Fibroblast of peridontal ligament (primary cell): ENCODE measurements at regions not wholly inside any gene's neighbourhood (a gene's known extent, or its start where the extent isn't known, plus 50 kb on each side); places are given as distances from the start of the nearest gene placed in this dataset.

Experiments used
- DNase-seq: peaks from one replicate; pipeline ENCODE4 v3.0.0-alpha.2; 2010; ENCODE audit errors: extremely low read depth

DNA sequence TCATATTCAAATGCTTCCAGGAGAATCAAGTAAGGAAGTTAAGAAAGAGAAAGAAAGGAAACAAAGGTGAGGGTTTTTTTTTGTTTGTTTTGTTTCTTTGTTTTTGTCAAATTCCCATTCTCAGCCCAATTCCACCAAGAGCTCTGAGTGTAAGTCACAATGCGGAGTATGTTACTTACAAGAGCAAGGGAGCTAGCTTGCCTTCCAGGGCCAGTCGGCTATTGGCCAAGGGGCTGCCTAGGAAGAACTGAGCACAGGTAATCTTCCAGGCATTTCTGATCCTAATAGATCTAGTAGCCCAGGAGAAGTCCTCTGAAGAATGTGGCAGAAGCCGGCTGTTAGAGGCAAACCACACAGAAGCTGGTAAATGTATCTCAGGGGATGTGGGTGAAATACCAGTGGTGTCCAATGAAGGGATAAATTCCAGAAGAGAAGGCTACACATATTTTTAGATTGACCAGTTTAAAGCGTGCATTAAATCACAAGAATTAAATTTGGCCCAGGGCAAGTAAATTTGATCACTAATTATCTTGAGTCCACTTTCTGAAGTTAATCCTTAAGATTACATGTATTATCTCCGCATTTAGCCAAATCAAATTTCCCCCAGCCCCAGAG is 239.6 kb upstream of the ADAMTS5 start:
- peak; percentile 65 for DNase-seq

DNA sequence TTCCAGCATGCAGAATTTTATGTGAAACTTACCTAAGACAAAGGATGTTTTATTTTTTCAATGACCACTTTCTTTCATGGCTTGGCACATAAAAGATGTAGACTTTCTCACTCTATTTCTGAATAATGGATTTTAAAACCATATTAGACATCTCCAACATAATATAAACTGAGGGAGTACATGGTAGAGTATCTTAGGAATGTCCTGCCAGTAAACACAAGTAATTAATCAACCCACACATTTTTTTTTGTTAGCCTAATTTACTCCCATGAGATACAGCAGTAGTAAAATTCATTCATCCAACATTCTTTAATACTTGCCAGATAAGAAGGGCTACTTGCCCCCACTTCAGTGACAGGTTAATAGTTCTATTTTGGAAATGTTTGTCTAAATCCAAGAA is 235.4 kb upstream of the ADAMTS5 start:
- DNase-seq = no peak

DNA sequence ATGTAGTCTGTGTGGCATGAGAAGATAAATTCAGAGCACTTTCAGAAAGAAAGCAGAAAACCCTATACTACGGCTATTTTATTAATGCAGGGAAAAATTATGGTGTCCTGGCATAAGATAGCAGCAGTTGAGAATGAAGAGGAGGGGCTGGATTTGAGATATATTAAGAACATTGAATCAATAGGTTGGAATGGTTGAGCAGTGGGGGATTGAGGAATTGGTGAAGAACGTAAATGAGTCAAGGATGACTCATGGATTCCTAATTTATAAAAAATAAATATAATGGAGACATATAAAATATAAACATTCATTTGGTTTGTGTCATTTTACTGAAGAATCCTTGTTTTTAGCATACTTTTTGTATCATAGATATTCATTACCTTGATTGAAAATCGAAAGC is 234.3 kb upstream of the ADAMTS5 start:
- peak; percentile 54 for DNase-seq

DNA sequence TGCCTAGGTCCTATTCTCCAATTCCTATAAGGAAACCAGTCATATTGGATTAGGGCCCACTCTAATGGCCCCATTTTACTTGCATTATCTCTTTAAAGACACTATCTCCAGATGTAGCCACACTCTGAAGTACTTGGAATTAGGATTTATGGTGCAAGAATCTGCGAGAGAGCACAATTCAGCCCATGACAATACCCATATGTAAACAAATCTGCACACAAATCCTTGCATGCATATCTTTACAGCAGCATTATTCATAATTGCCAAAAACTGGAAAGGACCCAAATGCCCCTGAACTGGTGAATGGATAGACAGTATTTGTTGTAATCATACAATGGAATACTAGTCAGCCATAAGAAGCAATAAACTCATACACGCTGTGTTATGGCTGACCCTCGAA is 229.8 kb upstream of the ADAMTS5 start:
- DNase-seq = peak; percentile 40

DNA sequence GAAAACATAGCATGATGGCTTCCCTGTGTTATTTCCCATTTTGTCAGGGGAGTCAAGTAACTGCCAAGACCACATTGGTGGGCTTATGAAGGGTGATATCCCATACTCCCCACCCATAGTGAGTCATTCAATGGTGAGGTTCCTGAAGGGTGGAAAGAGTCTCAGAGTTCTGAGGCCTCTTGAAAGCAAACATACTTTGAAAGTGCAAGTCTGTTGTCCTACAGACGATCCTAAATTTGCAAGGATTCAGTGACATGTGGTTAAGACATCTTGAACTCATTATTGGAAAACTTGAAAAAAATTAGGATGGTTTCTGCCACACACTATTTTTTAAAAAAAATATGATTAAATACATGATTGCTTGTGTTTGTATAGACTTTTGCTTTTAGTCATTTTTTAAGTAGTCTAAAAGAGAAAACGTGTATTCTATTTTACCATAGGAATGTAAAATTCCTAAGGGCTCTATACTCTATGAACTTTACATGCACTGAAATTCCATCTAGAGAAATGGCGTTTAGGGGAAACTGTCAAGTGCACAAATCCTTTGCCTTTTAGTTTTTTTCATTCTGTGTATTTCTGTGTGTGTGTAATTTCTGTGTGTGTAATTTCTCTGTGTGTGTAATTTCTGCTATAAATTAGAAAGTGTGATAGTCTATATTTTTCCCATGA is 225.5 kb upstream of the ADAMTS5 start:
- peak; percentile 88 for DNase-seq

DNA sequence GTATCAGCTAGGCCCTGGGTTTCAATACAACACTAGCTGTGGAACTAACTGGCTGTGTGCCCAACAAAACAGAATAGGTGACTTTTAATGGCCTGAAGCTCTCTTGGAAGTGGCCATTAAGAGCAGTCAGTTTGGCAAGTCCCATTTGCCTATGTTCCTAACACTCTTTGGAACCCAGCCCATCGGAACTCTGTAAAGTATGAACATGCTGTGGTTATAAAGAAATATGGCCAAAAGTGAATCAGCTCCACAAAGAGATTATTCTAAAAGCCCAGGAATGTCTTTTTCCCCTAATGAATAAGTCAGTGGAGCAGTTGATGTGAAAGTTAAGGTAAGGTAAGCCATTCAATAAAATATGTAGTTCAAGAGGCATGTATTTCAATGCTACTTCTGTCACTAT is 223.7 kb upstream of the ADAMTS5 start:
- DNase-seq = peak; percentile 33

DNA sequence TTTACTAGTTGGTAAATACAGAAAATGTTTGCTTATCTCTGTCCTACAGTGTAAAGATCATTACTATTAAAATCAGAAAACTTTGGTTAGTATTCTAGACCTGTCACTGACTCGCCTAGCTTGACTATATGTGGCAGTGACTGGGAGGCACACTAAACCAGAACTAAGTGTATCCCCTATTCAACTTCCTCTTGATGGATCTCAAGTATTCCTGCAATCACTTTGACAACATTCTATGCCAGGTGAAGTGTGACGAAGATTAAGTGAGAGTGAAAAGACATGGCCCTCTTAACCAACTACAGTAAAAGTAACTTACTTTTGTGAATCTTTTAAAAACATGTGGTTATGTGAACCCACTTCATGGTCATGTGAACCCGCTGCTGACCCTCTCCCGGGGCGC is 223.0 kb upstream of the ADAMTS5 start:
- DNase-seq = no peak

DNA sequence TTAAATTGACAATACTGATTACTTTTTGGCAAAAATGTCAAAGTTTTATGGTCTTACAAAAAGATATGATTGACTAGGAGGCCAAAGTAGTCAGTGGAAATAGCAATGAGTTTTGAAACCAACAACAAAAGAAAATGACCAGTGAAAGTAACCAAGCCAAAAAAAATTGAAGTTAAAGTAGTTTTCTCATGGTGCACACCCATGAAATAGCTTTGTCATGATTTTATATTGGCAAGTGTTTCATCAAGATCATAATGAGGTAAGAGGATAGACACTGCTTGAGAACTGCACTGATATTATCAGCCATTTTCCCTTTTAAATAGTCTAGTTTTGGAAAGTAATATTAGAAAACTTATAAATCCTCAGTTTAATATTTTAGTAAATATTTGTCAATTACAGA is 206.2 kb upstream of the ADAMTS5 start:
- peak; percentile 70 for DNase-seq

DNA sequence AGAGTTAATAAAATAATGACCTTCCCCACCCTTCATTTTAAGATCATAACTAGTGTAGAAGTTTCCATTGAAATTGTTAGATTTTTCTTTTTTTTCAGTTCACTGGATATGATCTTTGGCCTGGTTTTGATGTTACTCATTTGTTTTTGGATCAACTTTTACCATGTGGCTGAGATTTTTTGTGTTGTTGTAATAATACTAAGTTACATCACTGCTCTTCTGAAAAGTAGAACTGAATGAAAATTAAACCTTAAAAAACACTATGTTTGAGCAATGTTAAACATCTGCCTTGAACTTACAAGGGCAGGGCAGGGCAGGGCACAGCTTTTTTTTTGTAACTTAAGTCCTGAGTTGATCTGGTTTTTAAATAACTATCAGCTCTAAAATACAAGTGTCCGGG is 204.8 kb upstream of the ADAMTS5 start:
- DNase-seq = peak; percentile 94

DNA sequence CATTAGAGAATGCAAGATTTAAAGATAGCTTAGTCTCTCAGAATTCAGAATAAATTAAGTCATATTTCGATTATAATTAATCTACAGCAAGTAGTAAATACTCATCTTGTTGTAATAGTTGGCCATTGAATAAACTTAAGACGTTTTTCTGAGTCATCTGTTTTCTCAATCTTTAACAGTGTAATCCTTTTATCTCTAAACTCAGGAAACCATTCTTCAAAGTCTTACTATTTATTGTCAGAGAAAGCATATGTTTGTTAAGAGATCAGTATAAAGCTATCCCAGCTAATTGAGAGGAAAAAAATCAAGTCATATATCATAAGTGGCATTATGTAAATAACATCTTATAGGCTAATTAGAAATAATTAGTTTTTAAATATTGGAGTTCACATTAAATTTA is 201.2 kb upstream of the ADAMTS5 start:
- DNase-seq = no peak

DNA sequence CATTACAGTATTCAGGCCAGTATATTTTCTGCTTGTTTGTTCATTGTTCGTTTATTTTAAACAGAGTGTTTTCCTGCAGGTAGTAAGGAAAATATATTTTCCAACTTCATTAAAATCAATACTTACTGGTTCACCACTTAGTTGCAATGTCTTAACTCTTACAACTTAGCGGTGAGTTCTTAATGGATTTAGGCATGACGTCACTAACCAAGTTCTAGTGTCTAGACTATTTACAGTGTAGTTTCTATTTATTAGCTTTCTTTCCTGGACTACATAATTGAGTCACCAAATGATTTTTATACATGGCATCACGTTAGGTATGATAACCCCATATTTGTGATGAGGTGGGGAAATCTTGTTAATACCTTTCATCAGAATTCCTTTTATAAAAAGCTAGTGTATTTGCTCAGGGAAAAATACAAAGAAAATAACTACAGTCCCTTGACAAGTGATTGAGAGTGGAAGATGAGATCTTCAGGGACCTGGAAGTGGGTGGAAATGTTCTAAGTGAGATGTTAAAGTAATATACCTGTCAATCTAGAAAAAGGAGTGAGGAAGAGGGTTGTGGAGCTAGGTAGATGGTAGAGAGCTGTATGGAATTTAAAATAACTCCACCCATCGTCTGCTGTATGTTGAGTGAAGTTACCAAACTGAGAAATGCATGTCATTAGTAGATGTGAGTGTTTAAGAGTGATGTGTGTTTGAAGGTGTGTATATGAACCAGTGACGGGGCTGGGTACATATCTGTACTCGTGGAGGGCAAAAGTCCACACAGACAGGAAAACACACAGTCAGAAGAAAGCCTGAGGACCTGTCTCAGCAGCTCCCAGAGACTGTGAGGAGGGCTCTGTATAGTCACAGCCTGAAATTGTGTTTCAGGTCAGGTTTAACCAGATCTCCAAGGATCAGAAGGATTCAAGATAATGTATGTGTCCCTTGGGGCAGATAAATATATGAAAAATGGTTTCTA is 197.6 kb upstream of the ADAMTS5 start:
- no peak for DNase-seq

DNA sequence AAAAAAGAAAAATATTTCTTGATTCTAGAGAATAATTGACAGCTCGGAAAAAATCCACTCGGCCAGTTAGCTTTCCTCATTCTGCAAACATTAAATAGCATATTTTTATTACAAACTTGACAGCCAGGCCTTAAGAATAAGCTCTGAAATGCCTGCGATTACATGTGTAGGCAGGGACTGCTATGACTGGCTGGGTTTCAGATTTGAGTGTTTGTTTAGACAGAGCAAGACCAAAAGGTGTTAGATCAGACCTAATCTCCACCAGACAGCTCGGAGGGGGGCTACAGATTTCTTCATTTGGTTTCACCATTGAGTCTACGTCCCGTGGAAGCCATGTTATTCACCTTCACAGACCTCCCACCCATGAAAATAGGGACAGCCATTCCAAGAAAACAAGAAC is 192.1 kb upstream of the ADAMTS5 start:
- no peak for DNase-seq

DNA sequence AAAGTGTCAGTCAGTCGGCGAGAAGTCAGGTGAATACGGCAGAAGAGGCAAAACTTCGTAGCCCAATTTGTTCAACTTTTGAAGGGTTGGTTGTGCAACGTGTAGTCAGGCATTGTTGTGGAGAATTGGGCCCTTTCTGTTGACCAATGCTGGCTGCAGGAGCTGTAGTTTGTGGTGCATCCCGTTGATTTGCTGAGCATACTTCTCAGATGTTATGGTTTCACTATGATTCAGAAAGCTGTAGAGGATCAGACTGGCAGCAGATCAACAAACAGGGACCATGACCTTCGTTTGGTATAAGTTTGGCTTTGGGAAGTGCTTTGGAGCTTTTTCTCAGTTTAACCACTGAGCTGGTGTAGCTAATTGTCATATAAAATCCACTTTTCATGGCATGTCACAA is 190.2 kb upstream of the ADAMTS5 start:
- peak; percentile 52 for DNase-seq

DNA sequence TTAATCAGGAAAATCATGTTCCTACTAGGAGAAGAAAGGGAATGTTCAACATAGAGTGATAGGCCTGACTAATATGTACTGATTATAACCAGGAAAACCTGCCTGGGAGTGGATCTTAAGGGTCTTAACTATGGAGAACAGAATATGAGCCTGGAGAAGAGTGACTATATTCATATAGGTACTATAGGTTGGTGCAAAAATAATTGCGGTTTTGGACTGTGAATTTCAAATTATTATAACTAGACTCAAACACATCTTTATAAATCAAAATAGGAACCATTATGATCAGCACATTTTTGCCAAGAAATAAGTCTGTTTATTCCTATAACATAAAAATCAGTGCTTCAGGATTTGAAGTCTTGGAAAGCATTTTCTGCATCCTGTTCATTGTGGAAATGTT is 189.8 kb upstream of the ADAMTS5 start:
- DNase-seq = no peak

DNA sequence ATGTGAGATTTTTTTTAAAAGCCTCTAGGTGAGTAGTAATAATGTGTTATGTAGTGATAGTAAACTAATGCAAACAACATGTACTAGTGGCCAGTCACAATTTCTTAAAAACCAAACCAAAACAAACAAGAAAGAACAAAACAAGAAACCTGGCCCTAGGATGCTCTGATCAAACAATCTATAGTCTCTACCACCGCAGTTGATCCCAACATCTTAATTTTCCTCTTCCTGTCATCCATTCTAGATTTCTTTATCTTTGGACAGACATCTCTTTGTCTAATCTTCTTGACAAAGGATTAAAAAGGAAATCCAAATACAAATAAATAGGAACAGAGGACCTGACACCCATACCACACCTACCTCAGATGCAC is 188.2 kb upstream of the ADAMTS5 start:
- DNase-seq = no peak

DNA sequence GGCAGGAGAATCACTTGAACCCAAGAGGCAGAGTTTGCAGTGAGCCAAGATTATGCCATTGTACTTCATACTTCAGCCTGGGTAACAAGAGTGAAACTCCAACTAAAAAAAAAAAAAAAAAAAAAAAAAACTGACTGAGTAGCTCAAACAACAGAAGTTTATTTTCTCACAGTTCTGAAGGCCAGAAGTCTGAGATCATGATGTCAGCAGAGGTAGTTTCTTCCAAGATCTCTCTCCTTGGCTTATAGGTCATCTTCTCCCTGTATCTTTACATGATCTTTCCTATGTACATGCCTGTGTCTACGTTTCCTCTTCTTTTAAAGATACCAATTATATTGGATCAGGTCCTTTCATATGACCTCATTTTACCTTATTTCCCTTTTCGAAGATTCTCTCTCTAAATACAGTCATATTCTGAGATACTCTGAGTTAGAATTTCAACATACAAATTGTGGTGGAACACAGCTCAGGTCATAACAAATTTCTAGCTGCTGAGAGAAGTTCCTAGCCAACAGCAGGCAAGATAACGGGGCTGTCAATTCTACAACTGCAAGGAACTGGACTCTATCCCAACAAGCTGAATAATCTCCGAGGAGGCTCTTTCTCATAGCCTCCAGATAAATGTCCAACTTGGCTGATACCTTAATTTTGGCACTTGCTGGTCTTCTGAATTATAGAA is 187.7 kb upstream of the ADAMTS5 start:
- DNase-seq = peak; percentile 23

DNA sequence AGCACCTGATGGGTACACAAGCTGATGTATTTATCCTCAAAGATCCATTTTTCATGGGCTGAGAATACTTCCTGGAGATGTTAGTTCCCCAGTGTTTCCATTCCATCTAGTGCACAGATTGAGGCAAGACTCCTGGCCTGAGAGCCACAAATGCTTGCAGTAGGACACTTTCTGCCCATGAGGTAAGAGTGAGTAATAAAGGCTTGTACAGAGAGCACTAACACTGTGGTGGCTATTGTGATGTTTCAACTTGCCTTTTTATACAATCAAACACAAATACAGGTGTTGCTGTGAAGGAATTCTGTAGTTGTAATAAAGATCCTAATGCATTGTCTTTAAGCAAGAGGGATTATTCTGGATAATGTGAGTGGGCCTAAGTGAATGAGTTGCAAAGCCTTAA is 186.1 kb upstream of the ADAMTS5 start:
- no peak for DNase-seq

DNA sequence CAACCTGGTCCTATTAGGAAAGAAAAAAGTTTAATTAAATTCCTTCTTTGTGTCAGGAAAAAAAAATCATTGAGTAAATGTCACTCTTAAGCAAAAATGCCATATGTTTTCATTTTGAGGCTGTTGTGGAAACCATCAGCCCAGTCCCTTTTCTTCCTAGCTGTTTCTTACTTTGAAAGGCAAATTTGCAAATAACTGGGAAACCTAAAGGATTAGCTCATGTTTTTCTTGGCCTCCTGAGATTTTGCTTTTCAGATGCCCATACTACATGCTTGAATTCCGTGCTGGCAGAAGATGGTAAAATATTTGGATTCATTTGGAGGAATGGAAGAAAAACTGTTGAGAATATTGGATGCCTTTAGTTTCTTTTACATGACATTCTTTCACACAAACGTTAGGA is 182.1 kb upstream of the ADAMTS5 start:
- peak; percentile 94 for DNase-seq

DNA sequence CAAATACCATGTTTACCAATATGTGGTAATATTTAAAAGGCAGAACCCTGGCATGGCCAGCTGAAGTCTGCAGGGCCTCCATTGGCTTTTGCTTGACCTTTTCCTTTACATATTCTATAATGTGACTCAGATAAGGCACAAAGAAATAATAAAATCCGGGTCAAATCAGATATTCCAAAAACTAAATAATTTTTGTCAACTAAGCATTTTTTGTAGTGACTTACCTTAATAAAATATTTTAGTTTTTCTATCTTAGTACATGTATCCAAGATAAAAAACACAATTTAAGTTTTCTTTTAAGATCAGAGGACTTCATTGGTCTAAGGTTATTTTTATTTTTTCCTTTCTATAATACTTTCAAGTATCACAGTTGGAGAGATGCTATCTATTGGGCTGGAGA is 179.4 kb upstream of the ADAMTS5 start:
- no peak for DNase-seq

DNA sequence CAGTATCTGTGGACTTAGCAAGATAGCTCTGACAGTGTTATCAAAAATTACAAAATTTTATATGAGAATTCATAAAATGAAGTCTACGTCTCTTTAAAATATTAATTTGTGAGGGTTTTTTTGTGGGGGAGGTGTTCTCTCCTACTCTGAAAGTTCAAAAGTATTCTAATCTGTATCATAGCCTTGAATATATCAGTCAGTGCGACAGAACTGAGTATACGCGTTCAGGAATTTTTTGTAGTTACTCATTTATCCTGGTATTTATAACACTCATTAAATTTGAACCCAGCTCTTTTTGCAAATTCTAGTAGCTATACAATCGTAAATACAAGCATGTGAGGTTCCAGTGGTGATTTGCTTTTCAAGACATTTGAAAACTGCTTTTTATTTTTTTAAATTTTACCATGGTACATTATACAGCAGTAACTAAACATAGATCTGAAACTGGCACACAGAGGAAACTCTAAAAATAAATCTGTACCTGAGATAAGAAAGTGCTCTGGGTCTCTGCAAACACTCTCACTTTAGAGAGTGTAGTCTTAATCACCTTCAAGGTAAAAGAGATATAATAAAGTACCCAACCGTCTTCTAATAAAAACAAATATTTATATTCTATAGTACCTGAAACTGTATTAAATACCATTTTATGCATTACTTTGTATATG is 178.4 kb upstream of the ADAMTS5 start:
- no peak for DNase-seq

DNA sequence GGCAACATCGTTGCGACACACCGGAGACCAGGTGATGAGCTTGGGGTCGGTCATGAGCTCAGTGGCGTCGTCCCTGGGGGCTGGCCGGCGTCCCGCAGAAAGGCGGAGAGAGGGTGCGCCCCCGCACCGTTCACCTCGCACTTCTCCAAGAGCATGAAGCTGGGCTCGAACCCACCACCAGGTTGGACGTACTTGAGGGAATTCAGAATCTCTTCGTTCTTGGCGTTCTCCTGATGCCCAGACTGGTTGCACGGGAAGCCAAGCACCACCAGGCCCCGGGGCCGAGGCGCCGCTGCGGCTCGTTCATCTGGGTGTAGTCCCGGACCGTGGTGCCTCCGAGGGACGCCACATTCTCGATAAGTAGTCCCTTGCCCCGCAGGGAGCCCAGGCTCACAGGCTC is 176.6 kb upstream of the ADAMTS5 start:
- DNase-seq = no peak

DNA sequence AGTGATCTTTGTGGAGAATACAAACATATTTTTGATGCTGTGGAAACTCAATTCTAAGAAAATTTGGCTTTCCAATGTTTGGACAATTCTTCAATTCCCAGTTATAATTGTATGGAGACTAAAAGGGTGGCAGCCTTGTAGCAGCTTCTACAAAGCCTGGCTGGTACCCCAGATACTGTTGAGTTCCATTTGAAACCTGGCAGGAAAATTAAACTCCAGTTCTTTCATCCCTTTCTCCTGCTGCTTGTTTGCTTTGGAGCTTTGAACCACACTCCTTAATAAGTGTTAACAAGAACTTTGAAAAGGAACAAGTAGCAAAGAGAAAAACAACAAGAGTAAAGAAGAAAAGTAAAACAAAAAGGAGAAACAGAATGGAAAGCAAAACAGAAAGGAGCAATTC is 172.6 kb upstream of the ADAMTS5 start:
- no peak for DNase-seq
